GM23248 (cell line): ENCODE measurements at regions not wholly inside any gene's neighbourhood (a gene's known extent, or its start where the extent isn't known, plus 50 kb on each side); places are given as distances from the start of the nearest gene placed in this dataset.

Source experiments
- DNase-seq: peaks from one replicate; pipeline ENCODE4 v3.0.0-alpha.2; 2015
- H2AFZ ChIP-seq: fragments of 200-600 bp; sonication (generic); 2 replicates; pipeline ENCODE4 v1.6.1; 2016; ENCODE audit warnings: antibody characterized with exemption
- H3F3A ChIP-seq: fragments of 200-600 bp; sonication (generic); 2 replicates; pipeline ENCODE4 v1.6.1; 2016; ENCODE audit warnings: mild to moderate bottlenecking, antibody characterized with exemption, mixed run types; ENCODE audit not compliant: insufficient read depth
- H3K27ac ChIP-seq: fragments of 200-600 bp; sonication (generic); 2 replicates; pipeline ENCODE4 v1.5.1; 2016; ENCODE audit warnings: mild to moderate bottlenecking
- H3K27me3 ChIP-seq: fragments of 200-600 bp; sonication (generic); replicated peaks from 2 replicates; pipeline ENCODE4 v1.6.1; 2016; ENCODE audit warnings: mild to moderate bottlenecking; ENCODE audit not compliant: insufficient read depth
- H3K36me3 ChIP-seq: fragments of 200-600 bp; sonication (generic); 2 replicates; pipeline ENCODE4 v1.6.1; 2016; ENCODE audit warnings: low read depth, mild to moderate bottlenecking
- H3K4me1 ChIP-seq: fragments of 200-600 bp; sonication (generic); 2 replicates; pipeline ENCODE4 v1.6.1; 2016; ENCODE audit warnings: mild to moderate bottlenecking; ENCODE audit not compliant: insufficient read depth
- H3K4me2 ChIP-seq: fragments of 200-600 bp; sonication (generic); one replicate; pipeline ENCODE4 v1.6.1; 2016; ENCODE audit warnings: mild to moderate bottlenecking; ENCODE audit not compliant: unreplicated experiment
- H3K4me3 ChIP-seq: fragments of 200-600 bp; sonication (generic); 2 replicates; pipeline ENCODE4 v1.5.1; 2016; ENCODE audit warnings: mild to moderate bottlenecking
- H3K79me2 ChIP-seq: fragments of 200-600 bp; sonication (generic); 2 replicates; pipeline ENCODE4 v1.6.1; 2016; ENCODE audit warnings: mild to moderate bottlenecking; ENCODE audit not compliant: insufficient read depth
- H3K9ac ChIP-seq: fragments of 200-600 bp; sonication (generic); 2 replicates; pipeline ENCODE4 v1.6.1; 2016; ENCODE audit warnings: mild to moderate bottlenecking
- H3K9me2 ChIP-seq: fragments of 200-600 bp; sonication (generic); 2 replicates; pipeline ENCODE4 v1.6.1; 2016; ENCODE audit warnings: mixed run types, mild to moderate bottlenecking, moderate library complexity; ENCODE audit not compliant: insufficient read depth
- H3K9me3 ChIP-seq: fragments of 200-600 bp; sonication (generic); one replicate; pipeline ENCODE4 v1.6.1; 2017; ENCODE audit warnings: low read depth
- H4K20me1 ChIP-seq: fragments of 200-600 bp; sonication (generic); 2 replicates; pipeline ENCODE4 v1.6.0; 2016; ENCODE audit not compliant: insufficient read depth
- EZH2 ChIP-seq: fragments of 200-600 bp; sonication (generic); IDR thresholded peaks from 2 replicates; pipeline ENCODE4 v1.6.1; 2018; ENCODE audit warnings: antibody characterized with exemption, mild to moderate bottlenecking; ENCODE audit not compliant: insufficient read depth, poor library complexity, severe bottlenecking
- EZH2phosphoT487 ChIP-seq: fragments of 200-600 bp; sonication (generic); IDR thresholded peaks from 2 replicates; pipeline ENCODE4 v1.6.1; 2018; ENCODE audit warnings: antibody characterized with exemption, moderate library complexity, mild to moderate bottlenecking, low read depth; ENCODE audit not compliant: insufficient read depth
- WGBS, 2 experiments: methylation state at CpG; one replicate each; pipeline ENCODE4 v1.1.6; 2015 to 2017; ENCODE audit warnings: low lambda C conversion rate in 2 of 2, low coverage in 1 of 2; ENCODE audit errors: missing lambda C conversion rate in 2 of 2; 5-methylcytosine and 5-hydroxymethylcytosine counted together
- in situ Hi-C: fragments of 300-500 bp; cut with MboI; formaldehyde crosslinking; loops from 2 replicates; pipeline ENCODE4 v1.15.0; 2020

DNA sequence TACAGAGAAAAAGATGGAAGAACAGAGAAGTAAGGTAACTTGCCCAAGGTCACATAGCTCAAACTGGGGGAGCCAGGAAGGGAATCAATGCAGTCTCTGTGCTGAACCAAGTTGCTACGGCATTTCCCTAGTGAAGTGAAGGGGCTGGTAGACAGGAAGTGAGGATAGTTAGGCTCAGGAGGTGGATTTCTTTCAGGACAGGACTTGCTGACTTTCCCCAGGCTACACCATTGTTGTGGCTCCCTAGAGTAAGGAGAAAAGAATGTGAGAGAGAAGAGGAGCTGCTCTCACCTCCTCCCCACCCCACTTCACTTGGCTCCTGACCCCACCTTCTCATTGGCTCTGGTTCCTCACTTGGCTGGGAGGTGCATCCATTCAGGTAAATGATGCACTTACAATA is 316.9 kb downstream of the INHBA start:
- no peaks in the 10 kb centered on the region for H3K9me2 ChIP-seq
- no peaks in the 10 kb centered on the region for H3F3A ChIP-seq
- no peaks in the 10 kb centered on the region for H4K20me1 ChIP-seq
- H3K4me1 ChIP-seq, result no peaks in the 10 kb centered on the region
- WGBS, 2 experiments, result 48 to 63% methylated on average over 1 of the region's 1 CpG
- H3K9ac ChIP-seq, result no peak overlapping the region
- no peaks in the 10 kb centered on the region for H3K36me3 ChIP-seq
- in situ Hi-C loops, result no loop called here
- H3K4me3 ChIP-seq, result no peak overlapping the region
- DNase-seq, result no peak
- no peaks in the 10 kb centered on the region for H3K27me3 ChIP-seq
- no peak overlapping the region for H2AFZ ChIP-seq
- no peak overlapping the region for H3K27ac ChIP-seq
- no peak for TF ChIP-seq EZH2phosphoT487
- TF ChIP-seq EZH2, result no peak
- no peaks in the 10 kb centered on the region for H3K9me3 ChIP-seq
- no peaks in the 10 kb centered on the region for H3K79me2 ChIP-seq
- H3K4me2 ChIP-seq, result no peak overlapping the region

DNA sequence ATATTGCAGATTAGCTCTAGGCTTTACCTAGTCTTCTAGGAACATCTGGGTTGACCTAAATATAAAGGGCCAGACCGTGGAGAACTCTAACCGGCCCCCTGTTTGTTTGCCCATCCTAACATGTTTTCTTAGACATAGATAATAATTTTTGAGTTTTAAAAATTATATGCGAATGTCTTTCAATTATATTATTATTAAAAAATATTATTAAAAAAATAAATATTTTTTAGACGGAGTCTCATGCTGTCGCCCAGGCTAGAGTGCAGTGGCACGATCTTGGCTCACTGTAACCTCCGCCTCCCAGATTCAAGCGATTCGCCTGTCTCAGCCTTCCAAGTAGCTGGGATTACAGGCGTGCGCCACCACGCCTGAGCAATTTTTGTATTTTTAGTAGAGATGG is 318.5 kb downstream of the INHBA start:
- H3K4me3 ChIP-seq, result no peak overlapping the region
- no peaks in the 10 kb centered on the region for H3K9me3 ChIP-seq
- H3K9ac ChIP-seq, result no peak overlapping the region
- H3K27ac ChIP-seq, result no peak overlapping the region
- TF ChIP-seq EZH2phosphoT487, result no peak
- no peak for TF ChIP-seq EZH2
- no peaks in the 10 kb centered on the region for H3K36me3 ChIP-seq
- H4K20me1 ChIP-seq, result no peaks in the 10 kb centered on the region
- H3K79me2 ChIP-seq, result no peaks in the 10 kb centered on the region
- no peak overlapping the region for H2AFZ ChIP-seq
- no peaks in the 10 kb centered on the region for H3K9me2 ChIP-seq
- in situ Hi-C loops, result no loop called here
- no peak overlapping the region for H3K4me2 ChIP-seq
- no peaks in the 10 kb centered on the region for H3K27me3 ChIP-seq
- no peaks in the 10 kb centered on the region for H3F3A ChIP-seq
- 85% methylated on average over 12 of the region's 12 CpGs for WGBS, 2 experiments
- DNase-seq, result no peak
- no peaks in the 10 kb centered on the region for H3K4me1 ChIP-seq

DNA sequence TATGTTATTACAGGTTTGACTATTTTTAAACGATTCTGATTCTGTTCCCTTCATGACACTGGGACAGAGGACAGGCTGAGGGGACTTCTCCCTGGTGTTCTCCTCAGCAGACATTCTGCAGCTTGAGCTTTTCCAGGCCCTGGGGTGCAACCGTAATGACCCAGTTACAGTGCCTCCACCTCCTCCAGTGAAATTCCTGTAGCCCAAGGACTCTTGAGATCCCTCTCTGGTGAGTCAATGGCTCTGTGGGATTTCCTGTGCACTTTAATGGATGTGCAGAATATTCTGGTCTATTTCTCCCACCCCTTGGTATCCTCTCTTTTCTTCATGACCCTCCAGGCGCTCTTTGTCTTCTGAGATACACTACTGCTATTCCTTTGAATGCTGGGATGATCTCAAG is 319.3 kb downstream of the INHBA start:
- Histone ChIP-seq H4K20me1 (no peaks in the 10 kb centered on the region), H3K9me2 (peaks cover 2% of the 10 kb centered on the region; the same call in 1 of the 2 replicates), H3K27me3 (no peaks in the 10 kb centered on the region), H3K36me3 (no peaks in the 10 kb centered on the region), H3K9ac (no peak overlapping the region), H3K27ac (no peak overlapping the region), H3K4me2 (no peak overlapping the region), H3F3A (no peaks in the 10 kb centered on the region), H3K4me3 (no peak overlapping the region), H3K9me3 (no peaks in the 10 kb centered on the region), H3K4me1 (no peaks in the 10 kb centered on the region), H2AFZ (no peak overlapping the region), H3K79me2 (no peaks in the 10 kb centered on the region)
- TF ChIP-seq EZH2, result no peak
- TF ChIP-seq EZH2phosphoT487, result no peak
- 58 to 64% methylated on average over 3 of the region's 3 CpGs for WGBS, 2 experiments
- in situ Hi-C loops, result no loop called here
- DNase-seq, result no peak

DNA sequence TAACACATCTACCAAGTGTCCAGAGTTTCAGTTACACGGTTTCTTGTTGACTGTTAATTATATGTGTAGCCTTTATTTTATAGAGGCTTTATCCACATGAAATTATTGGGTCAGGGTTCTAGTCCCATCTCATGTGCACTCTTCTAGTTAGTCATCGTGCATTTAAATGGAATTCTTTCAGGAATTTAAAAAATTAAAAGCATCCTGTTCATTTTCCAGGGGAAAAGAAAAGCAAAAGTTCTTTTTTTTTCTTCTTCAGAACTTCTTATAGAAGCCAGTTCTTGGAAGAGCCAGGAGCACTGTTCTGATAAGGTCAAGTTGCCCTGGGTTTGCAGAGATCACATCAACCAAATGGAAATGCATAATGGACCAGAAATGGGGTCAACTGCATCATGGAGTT is 324.7 kb downstream of the INHBA start:
- Histone ChIP-seq H4K20me1 (no peaks in the 10 kb centered on the region), H3K9ac (no peak overlapping the region), H3K9me2 (peaks cover 4% of the 10 kb centered on the region; the same call in 1 of the 2 replicates), H3F3A (no peaks in the 10 kb centered on the region), H3K4me2 (peak overlapping the region; percentile 37), H2AFZ (no peak overlapping the region), H3K27ac (no peak overlapping the region), H3K27me3 (no peaks in the 10 kb centered on the region), H3K79me2 (no peaks in the 10 kb centered on the region), H3K36me3 (no peaks in the 10 kb centered on the region), H3K4me3 (no peak overlapping the region), H3K9me3 (no peaks in the 10 kb centered on the region), H3K4me1 (0 out of 2 replicates have a peak, but pooled peaks cover 7% of the 10 kb centered on the region)
- TF ChIP-seq EZH2phosphoT487, result no peak
- TF ChIP-seq EZH2, result no peak
- WGBS, 2 experiments, result 64% methylated on average over 2 of the region's 2 CpGs
- DNase-seq, result no peak
- in situ Hi-C loops, result no loop called here

DNA sequence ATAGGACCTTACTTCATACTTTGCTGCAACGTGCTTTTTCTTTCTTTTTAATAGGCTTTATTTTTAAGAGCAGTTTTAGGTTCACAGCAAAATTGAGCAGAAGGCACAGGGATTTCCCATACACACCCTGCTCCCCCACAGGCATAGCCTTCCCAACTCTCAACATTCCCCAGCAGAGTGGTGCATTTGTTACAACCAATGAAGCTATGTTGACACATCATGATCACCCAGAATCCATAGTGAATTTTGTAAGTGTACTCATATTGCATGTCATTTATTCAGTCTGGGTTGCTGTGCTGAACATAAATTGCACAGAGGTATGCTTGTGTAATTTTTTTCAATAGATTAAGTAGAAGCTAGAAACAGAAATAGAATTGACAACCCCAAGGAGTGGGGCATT is 327.3 kb downstream of the INHBA start:
- DNase-seq, result no peak
- H3K27me3 ChIP-seq, result no peaks in the 10 kb centered on the region

More for the DNA sequence above, 327.3 kb downstream of the INHBA start:
- Histone ChIP-seq H2AFZ (no peak overlapping the region), H3K4me1 (0 out of 2 replicates have a peak, but pooled peaks cover 7% of the 10 kb centered on the region), H3K9me2 (peaks cover 4% of the 10 kb centered on the region; the same call in 1 of the 2 replicates), H4K20me1 (no peaks in the 10 kb centered on the region), H3K4me3 (no peak overlapping the region), H3K79me2 (no peaks in the 10 kb centered on the region), H3F3A (no peaks in the 10 kb centered on the region), H3K4me2 (no peak overlapping the region), H3K9ac (no peak overlapping the region), H3K27ac (no peak overlapping the region), H3K9me3 (no peaks in the 10 kb centered on the region), H3K36me3 (no peaks in the 10 kb centered on the region)
- TF ChIP-seq EZH2phosphoT487, result no peak
- no peak for TF ChIP-seq EZH2
- WGBS, 2 experiments, result 83% methylated on average over 1 of the region's 1 CpG
- in situ Hi-C loops, result no loop called here
